Pons (tissue), 1 donor: ENCODE measurements at regions not wholly inside any gene's neighbourhood (a gene's known extent, or its start where the extent isn't known, plus 50 kb on each side); places are given as distances from the start of the nearest gene placed in this dataset.

Source experiments
- DNase-seq: peaks from one replicate; pipeline ENCODE4 v3.0.0-alpha.2; 2016; ENCODE audit warnings: low spot score

DNA sequence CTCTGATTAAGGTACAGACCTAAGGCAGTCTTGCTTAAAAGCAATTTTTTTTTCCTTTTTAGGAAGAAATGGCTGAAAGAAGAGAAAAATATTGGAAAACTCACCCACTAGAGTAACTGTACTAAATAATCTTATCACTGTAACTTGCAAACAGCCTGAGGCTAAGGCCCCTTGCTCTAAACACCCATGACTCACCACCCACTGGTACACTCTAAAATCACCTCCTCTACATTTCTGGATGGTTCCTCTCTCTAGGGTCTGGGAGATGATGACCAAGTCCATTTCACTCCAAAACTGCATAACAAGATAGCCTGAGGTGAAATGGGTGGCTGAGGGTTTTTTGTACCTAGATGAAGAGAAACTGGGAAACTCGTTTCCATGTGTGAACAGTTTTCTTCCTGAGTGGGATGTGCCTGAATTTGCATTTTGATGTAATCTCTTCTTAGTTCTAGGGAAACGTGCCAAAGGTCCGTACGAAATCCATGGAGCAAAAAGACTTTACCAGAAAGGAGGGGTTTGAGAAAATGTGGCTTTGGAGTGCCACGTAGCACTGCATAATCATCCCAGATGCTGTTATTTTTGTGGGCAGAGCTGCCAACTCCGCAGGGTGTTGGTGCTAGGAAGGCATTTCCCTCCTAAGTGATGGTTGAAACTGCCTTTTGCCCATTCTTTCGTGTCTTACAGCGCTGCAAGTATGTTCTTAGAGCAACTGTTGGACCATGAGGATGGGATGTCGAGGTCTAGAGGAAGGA lies 113.5 kb upstream of the C10orf90 start:
- no peak for DNase-seq

DNA sequence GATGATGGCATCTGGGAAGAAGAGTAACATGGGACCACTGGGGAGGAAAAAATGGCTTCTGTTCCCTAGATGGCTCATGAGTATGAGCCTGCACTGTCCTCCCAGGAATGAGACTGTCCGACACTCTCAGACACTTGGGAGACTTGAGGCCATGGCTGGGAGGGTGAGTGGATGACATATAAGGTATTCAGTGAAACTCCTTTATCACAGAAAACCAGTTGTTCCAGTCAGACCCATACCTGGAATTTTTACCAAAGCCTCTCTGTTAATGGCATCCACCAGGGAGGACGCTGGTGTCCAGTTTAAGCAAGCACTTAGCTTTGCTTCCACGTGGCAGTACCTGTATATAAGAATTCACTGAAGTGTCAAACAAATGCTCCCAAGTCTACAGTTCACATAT lies 116.7 kb upstream of the C10orf90 start:
- DNase-seq, result no peak

DNA sequence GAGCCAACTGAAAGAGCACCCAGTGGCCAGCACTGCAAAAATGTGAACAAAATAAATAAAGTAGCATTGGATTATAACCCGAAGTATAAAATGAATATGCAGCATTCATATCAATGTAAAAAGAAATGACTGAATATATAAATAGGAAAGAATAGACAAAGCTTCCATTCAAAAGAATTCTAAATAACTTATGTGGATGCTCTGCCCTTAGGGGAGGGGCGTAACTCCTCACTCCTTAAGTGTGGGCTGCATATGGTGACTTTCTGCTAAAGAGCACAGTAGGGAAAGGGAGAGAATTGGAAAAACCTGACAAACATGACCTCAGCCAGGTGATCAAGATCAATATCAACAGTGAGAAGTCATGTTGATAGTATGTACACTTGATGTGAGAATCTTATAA lies 109.9 kb upstream of the DOCK1 start:
- no peak for DNase-seq

DNA sequence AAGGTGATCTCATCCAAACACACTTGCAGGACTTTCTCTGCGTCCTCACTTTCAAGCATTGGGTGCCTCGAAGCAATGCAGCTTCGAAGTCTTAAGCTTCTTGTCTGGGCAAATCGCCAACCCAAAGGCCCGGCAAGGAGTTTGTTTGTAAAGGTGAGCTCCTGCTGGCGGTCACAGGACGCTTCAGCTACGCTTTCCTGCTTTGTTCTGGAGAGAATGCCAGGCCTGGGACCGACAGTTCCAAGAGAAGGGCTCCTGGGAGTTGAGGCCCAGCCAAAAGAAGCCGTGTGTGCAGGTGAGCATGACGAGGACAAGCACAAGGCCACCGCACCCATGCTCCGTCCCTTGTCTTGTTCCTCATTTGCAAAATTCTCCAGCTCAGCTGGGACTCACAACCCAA lies 106.6 kb upstream of the DOCK1 start:
- no peak for DNase-seq

DNA sequence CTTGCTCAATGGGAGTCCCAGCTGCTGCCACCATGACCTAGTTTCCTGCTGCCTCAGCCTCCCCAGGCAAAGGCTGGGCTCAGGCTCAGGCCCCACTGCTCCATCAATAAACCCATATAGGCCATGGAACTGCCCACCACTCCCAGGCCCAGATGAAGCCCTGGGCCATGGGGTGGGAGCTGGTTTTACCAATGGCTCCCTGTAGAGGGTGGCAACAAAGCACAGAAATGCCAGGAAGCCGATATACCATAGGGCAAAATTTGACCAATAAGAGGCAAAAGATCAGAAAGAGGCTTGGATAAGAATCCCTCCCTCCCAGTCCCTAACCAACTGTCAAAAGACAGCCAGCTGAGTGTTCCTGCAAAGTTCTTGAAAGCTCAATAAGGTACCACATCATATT lies 101.8 kb upstream of the DOCK1 start:
- no peak for DNase-seq

DNA sequence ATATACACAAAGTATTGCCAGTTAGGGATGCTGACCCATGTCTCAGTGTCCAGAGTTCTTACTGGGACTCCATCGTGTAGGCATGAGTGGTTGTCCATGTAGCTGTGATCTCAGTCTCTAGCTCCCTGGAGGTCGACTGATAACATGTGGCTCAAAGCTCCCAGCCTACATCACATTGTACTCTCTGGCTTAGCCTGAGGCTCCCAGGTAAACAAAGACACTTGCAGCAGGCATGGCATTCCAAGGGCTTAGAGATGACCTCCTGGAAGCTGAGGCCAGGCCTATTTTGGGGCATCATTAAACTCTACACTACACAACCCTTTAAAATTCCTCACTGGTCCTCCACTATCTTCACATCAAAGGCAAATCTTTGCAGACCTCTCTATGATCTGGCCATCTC lies 100.8 kb upstream of the DOCK1 start:
- no peak for DNase-seq

DNA sequence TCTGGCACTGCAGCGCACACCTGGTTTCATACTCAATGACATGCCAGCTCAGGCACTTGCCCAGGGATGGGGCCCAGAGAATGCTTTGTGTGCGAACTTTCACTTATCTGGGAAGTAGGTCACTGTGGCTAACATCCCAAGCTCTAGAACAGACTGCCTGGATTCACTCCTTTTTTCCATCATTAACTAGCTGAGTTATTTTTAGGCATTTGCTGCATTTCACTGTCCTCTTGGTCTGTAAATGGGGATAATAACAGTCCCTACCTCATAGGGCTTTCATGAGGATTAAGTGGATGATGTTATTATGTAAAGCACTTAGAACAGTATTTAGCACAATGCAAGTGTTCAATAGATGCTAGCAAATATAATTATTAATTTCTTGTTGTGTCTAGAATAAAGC lies 98.7 kb upstream of the DOCK1 start:
- no peak for DNase-seq

DNA sequence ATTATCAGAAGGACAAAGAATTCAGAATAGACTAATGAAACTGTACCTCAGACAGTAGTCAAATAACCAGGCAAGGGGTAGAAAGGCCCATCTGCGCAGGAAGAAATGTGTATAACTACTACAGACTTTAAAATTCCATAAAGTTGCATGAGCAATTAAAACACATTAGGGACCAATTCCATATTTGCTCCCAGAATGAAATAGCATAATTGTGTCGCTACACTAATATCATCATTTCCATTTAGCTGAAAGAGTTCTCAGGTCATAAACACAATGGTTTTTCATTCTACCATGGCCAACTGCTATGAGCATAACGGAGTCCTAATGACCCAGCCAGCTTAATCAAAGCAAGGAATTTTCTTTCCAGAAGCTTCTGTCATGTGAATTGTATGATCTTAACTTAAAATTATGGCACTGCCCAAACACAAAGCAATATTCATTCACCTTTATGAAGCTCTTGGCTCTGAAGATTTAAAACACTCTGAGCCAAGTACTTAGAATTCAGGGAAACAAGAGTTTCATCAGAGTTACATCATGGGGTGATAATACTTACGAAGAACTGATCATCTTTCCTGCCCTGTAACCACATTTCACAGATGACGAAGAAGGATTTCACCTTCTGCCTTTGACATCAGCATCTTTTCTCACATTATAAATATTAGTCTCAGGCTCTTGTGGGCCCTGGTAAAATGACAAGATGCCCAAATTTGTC lies 98.1 kb upstream of the DOCK1 start:
- no peak for DNase-seq

DNA sequence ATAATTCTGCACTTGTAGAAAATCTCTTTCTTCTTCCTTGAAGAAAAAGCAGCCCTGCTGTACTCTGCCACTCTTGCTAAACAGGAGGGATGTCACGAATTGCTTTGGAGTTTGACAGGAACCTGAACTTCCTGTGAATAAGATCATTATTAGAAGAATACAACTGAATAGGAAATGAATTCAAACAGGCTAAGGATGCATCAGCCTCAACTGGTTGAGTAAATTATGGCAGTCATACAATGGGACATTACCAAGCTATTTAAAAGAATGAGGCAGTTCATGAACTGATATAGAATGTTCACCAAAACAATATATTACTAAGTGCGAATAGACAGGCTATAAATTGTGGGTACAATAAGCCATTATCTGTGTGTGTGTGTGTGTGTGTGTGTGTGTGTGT lies 97.1 kb upstream of the DOCK1 start:
- DNase-seq, result no peak

DNA sequence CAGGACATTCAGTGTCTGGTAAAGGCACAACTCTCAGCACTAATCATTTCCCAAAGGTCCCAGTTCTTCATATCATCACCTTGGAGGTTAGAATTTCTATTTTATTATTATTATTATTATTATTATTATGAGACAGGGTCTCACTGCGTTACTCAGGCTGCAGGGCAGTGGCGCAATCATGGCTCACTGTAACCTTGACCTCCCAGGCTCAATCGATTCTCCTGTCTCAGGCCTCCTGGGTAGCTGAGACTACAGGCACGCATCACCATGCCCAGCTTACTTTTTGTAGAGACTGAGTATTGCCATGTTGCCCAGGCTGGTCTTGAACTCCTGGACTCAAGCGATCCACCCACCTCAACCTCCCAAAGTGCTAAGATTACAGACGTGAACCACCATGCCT lies 91.8 kb upstream of the DOCK1 start:
- no peak for DNase-seq

DNA sequence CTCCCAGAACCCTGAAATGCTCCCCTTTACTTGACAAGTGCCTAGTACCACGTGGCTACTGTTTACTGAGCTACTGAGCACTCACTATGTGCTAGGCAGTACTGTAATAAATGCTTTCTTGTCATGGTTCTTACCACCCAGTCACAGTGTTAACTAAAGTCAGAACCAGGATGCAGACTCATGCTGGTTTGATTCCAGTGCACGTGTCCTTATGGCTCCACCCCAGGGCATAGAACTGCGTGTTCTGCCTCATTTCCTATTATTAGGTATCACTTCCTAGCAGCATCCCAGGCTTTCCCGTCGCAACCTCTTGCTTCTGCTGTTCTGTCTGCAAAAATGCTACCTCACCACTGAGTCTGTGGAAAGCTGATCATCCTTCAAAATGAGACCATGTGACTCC lies 71.7 kb upstream of the DOCK1 start:
- DNase-seq, result no peak

DNA sequence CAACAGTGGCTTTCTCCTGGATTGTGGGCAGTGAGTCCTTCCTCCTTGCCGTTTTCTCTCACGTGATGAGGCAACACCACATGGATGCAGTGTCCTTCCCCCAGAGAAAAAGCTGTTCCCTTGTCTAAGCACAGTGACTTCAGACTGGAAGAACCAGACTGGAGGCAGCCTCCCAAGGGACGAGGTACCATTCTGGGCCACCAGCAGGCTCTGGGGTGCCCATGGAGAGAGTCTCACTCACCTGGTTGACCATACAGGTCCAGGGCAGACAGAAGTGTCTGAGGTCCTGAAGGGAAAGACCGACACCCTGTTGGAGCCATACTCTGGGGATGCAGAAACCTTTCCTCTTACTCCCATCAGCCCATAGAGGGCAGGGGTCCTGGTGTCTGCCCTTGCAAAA lies 69.2 kb upstream of the DOCK1 start:
- no peak for DNase-seq

DNA sequence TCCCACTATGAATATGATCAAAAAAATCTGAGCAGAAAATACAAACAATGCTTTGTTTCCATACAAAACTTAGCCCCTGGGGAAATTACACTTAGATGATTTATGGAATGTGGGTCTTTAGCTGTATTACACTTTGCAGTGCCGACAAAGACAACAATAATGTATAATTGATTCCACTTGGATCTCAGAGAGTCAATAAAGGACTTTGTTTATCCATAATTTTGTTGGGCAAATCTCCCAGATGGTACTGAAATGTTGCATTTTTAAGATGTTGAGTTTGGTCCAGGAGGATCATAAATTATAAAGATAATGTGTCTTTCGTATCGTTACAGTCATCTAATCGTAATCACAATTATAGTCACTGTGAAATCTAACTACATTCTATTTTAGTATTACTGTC lies 66.9 kb upstream of the DOCK1 start:
- DNase-seq, result peak; percentile 12

DNA sequence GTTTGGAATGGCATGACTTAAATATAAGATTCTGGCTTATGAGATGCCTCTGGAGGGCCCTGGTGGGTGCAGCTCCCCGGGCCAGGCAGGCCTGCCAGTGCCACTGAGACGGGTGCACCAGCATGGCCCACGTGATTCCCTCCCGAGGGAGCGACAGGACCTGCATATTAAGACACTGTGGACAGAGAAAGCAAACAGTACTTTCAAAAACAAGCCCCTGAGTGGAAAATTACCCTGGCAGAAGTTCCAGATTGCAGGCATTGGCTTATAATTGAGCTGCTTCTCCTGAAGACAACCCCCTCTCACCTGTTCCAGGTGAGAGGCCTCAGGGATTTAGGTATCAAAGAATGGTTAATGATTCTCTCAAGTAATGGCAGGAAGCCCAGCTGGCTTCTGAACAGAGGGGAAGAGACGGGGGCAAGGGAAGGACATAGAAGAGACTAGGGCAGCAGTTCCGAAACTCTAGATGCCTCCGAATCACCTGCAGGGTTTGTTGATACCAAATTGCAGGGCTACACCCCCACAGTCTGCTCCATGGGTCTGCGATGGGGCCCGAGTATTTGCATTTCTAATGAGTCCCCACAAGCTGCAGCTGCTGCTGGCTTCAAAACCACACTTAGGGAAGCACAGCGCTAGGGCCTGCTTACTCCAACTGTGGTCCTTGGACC lies 66.0 kb upstream of the DOCK1 start:
- DNase-seq, result peak; percentile 97

DNA sequence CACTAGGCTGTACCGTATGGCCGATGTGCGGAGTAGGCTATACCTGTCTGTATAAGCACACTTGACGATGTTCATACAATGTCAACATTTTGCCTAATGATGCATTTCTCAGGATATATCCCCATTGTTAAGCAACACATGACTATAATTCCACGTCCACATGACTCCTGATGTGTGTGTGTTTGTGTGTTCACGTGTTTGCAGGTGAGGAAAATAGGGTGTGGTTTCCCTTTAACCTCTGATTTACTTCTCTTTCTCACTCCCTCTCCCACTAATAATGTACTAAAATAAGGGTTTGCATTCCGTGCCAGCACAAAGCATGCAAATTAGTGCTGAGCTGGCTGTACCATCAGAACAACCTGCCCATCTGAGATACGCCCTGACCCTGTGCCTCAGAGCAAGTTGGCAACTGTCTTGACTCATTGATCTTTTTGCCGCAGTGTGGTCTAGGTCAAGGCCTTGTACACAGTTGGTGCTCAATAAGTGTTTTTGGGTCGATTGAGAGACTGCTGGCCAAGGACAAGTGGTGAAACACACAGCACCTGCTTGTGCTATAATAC lies 64.6 kb upstream of the DOCK1 start:
- no peak for DNase-seq

DNA sequence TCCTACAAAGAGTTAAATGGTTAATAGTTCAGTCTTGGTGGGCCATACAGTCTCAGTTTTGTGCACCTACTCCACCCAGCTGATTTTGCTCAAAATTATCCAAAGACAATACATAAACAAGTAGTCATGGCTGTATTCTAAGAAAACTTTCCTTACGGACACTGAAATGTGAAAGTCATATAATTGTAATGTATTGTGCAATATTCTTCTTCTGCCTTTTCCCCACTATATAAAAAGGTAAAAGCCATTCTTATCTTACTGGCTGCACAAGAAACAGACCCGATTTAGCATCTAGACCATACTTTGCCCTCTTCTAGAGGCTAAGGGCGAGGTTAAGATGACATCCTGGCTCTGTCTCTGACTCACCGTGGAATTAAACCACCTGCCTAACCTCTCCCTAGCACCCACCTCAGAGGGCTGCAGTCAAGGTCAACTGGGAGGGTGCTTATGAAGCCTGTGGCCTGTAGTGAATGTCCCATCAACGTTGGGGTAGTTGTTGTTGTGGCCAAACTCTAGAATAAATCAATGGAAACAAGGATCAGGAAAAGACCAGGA lies 63.8 kb upstream of the DOCK1 start:
- DNase-seq, result no peak

DNA sequence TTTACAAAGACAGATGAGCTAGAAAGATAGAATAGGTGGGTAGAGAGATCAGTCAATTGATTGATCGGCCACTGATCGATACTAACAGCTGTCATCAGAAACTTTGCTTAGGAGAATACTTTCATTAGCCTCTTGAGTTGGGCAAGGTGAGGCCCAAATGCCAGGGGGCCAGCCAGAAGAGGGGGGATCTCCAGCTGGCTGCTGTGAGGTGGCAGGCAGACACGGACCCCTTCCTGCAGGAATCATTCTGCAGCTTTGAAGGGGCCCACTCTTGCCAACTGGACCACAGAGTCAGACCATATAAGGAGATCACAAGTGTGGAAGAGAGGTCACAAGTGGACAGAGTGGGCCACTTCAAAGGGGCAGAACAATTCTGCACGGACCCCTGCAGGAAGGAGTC lies 62.9 kb upstream of the DOCK1 start:
- DNase-seq, result no peak

DNA sequence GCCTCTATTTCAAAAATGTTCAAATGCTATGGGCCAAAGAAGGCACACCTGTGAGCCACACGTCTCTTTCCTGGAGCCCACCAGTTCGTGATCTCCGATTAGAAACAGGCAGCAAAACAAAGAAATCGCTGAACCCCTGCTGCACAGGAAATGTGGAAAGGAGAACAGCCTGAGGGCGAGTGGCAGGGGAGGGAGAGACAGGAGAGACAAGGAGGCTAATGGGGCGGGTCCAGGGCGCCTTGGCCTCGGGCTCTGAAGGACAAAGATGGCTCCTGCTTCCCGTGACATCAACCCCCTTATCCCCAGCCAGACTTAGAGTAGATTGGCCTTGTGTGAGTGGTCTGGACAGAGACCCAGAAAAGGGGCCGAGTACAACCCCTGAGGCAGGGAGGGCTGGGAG lies 62.4 kb upstream of the DOCK1 start:
- DNase-seq, result no peak

DNA sequence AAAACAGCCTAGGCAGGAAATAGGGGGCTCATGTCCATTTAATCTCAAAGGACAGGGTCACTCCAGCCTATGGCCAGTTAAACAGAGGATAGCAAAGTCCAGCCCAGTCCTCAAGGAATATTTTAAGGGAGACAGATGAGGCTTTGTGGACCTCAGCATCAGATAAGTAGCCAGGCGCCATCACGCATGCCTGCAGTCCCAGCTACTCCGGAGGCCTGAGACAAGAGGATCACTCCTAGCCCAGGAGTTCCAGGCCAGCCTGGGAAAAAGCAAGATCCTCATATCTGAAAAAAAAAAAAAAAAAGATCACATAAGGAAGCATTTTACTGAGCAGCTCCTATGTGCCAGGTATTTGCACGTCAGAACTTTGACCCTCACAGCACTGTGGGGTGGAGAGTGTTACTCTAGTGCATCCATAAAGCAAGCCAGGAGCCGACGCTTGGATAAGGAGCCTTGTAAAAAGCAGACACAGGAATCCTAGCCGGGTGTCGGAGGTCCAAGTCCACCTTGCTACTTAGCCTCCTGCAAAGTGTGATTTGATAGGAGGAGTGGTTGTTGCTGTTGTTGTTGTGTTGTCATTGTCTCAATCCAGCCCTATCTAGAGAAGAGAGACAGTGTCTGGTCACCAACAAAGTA lies 61.8 kb upstream of the DOCK1 start:
- DNase-seq, result no peak

DNA sequence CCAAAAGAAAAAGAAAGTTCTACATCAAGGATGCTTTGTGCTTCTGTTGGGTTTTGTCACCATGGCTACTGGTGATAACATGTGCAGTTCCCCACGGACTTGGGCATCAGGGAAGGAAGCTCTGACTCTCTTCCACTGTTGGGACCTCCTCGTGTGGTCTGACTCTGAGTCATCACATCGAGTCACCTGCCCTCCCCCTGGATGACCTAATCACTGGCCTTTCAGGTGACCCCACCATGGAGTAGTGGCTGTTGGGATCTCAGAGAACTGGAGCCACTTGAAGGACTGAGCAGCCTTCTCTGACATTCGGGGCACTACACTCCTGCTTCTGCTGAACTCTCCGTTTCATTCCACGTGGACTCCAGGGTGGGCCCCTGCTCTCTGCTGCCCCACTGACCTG lies 60.8 kb upstream of the DOCK1 start:
- no peak for DNase-seq

DNA sequence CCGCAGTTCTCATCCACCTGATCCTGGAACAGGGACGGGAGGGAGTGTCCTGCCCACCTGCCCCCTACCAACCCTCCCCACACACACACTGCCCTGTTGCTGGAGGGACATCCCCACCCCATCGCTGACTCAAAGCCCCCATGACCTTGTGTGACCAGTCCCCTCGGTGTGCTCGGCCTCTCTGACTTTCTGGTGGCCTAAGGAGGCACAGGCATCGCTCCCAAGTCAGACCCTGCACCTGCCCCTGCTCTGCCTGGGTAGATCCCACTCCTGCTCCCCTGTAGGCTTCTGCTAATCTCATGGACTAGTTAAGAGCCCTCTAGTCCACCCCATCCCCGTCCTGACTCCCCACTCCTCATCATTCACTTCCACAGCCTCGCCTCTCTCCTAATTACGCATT lies 58.8 kb upstream of the DOCK1 start:
- DNase-seq, result no peak

DNA sequence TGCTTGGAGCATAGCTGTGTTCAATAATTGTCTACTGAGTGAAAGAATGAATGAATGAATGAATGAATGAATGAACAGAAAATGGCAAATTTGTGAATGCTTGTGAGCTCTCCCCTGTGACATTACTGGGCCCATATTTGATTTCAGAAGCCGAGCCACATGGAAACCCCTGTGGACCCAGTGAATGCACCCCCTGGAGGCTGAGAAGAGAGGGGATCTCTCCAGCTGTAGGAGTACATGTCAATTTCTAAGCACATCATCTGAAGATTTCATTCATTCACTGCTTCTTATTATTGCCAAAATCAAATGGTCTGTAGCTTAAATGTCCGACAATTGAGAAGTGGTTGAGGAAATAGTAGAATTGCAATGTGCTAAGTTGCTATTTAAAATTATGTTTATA lies 58.3 kb upstream of the DOCK1 start:
- no peak for DNase-seq
